ENCODE measurements at regions not wholly inside any gene's neighbourhood (a gene's known extent, or its start where the extent isn't known, plus 50 kb on each side); places are given as distances from the start of the nearest gene placed in this dataset.
"Not testable (repeated sequence)": the region's sequence is repeated elsewhere in the genome, so short reads cannot be mapped to it uniquely, and the experiment has no call there.

- Mint-ChIP-seq H3K27ac (no peak overlapping the region), H3K4me1 (ENCODE audit: low read depth) (no peaks in the 10 kb centered on the region), H3K9me3 (no peaks in the 10 kb centered on the region), H3K36me3 (ENCODE audit: low read depth) (no peaks in the 10 kb centered on the region), H3K4me3 (no peak overlapping the region), H3K27me3 (no peaks in the 10 kb centered on the region)
- no peak for DNase-seq
Observed at GRCh38 chr10:81386817-81387216, 488.2 kb upstream of the NRG3 start.

DNA sequence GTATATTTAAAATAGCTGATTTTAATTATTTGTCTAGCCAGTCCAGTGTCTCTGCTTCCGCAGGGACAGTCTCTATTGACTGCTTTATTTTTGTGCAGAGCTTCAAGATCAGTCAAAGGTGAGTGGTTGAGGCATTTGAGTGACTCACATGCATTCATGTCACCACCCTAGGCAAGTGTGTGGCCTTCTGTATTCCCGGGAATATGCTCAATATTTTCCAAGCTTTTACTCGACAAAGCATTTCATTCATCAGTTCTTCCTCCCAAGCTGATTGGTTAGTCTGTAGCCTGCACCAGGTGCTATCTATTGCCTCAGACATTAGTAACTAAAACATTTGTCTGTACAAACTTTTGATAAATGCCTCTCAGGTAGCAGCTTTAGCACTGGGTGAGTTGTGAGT lies 471.5 kb upstream of the NRG3 start:
- H3K27me3 Mint-ChIP-seq = no peaks in the 10 kb centered on the region
- no peaks in the 10 kb centered on the region for H3K36me3 Mint-ChIP-seq (ENCODE audit: low read depth)
- no peak for DNase-seq
- no peaks in the 10 kb centered on the region for H3K9me3 Mint-ChIP-seq
- no peak overlapping the region for H3K4me3 Mint-ChIP-seq
- no peak overlapping the region for H3K27ac Mint-ChIP-seq
- no peaks in the 10 kb centered on the region for H3K4me1 Mint-ChIP-seq (ENCODE audit: low read depth)

DNA sequence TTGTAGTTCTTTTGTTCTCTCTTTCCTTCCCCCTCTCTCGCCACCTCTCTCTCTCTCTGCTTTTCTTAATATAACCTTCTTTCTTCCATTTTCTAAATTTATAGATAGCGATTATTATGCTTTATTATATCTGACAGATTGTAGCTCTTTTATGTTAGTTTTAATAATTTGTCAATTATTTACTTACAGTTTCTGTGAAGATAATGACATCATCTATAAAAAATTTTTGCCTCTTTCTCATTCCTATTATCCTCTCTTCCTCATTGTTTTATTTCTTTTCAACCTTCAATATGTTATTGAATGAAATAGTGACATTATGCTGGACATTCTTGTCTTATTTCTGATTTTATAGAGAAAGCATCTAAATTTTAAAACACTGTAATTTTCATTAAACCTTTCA lies 469.6 kb upstream of the NRG3 start:
- no peaks in the 10 kb centered on the region for H3K27me3 Mint-ChIP-seq
- no peaks in the 10 kb centered on the region for H3K36me3 Mint-ChIP-seq (ENCODE audit: low read depth)
- no peaks in the 10 kb centered on the region for H3K9me3 Mint-ChIP-seq
- no peaks in the 10 kb centered on the region for H3K4me1 Mint-ChIP-seq (ENCODE audit: low read depth)
- DNase-seq = no peak
- H3K4me3 Mint-ChIP-seq = no peak overlapping the region
- H3K27ac Mint-ChIP-seq = no peak overlapping the region

GRCh38 chr10:81414038-81414437 lies 461.0 kb upstream of the NRG3 start:
- no peak for DNase-seq
- Mint-ChIP-seq H3K27me3 (no peaks in the 10 kb centered on the region), H3K4me3 (no peak overlapping the region), H3K36me3 (ENCODE audit: low read depth) (no peaks in the 10 kb centered on the region), H3K27ac (no peak overlapping the region), H3K9me3 (peaks cover 2% of the 10 kb centered on the region), H3K4me1 (ENCODE audit: low read depth) (no peaks in the 10 kb centered on the region)

DNA sequence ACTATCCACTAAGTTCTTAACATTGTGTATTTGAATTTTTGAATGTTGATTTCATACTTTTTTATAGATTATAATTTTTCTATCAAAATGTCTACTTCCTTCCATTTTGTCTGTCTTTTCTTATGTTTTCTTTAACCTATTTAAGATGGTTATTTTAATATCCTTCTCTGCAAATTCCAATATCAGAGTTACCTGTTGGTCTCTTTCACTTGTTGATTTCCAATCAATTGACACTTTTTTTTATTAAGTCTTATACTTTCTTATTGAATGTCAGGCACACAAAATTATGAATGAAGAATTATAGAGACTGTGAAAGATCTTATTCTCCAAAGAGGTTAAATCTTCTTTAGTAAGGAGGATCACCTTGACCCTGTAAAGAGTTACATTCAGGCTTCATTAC lies 448.3 kb upstream of the NRG3 start:
- DNase-seq = no peak
- H3K36me3 Mint-ChIP-seq (ENCODE audit: low read depth) = no peaks in the 10 kb centered on the region
- H3K9me3 Mint-ChIP-seq = no peaks in the 10 kb centered on the region
- H3K4me1 Mint-ChIP-seq (ENCODE audit: low read depth) = no peaks in the 10 kb centered on the region
- H3K27ac Mint-ChIP-seq = no peak overlapping the region
- no peaks in the 10 kb centered on the region for H3K27me3 Mint-ChIP-seq
- H3K4me3 Mint-ChIP-seq = no peak overlapping the region

- Mint-ChIP-seq H3K36me3 (ENCODE audit: low read depth) (no peaks in the 10 kb centered on the region), H3K9me3 (no peaks in the 10 kb centered on the region), H3K4me1 (ENCODE audit: low read depth) (no peaks in the 10 kb centered on the region), H3K27me3 (no peaks in the 10 kb centered on the region), H3K27ac (no peak overlapping the region), H3K4me3 (no peak overlapping the region)
- no peak for DNase-seq
Observed at GRCh38 chr10:81428456-81429134, 446.4 kb upstream of the NRG3 start.

DNA sequence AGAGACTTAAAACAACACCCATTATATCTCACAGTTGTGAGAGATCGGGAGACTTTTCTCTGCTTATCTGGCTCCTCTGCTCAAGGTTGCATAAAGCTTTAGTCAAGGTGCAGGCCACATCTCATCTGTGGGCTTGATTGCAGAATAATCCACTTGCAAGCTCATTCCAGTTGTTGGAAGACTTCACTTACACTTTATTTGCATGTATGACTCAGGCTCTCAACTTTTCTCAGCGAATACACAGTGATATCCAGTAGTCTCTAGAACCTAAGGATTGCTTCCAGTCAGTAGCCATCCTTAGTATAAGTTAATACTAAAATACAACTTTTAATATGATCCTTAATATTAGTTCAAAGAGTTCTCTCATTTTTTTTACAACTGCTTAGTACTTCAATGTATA lies 435.5 kb upstream of the NRG3 start:
- Mint-ChIP-seq H3K4me3 (no peak overlapping the region), H3K4me1 (ENCODE audit: low read depth) (no peaks in the 10 kb centered on the region), H3K9me3 (peaks cover 2% of the 10 kb centered on the region), H3K36me3 (ENCODE audit: low read depth) (no peaks in the 10 kb centered on the region), H3K27ac (no peak overlapping the region), H3K27me3 (no peaks in the 10 kb centered on the region)
- no peak for DNase-seq

DNA sequence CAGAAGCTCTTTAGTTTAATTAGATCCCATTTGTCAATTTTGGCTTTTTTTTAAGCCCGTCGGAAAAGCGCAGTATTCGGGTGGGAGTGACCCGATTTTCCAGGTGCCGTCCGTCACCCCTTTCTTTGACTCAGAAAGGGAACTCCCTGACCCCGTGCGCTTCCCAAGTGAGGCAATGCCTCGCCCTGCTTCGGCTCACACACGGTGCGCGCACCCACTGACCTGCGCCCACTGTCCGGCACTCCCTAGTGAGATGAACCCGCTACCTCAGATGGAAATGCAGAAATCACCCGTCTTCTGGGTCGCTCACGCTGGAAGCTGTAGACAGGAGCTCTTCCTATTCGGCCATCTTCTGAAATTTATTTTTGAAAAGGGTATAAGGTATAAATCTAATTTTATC lies 433.4 kb upstream of the NRG3 start:
- not testable (repeated sequence) for H3K27ac Mint-ChIP-seq; H3K36me3 Mint-ChIP-seq (ENCODE audit: low read depth); H3K4me1 Mint-ChIP-seq (ENCODE audit: low read depth); H3K27me3 Mint-ChIP-seq; H3K9me3 Mint-ChIP-seq; DNase-seq; H3K4me3 Mint-ChIP-seq

DNA sequence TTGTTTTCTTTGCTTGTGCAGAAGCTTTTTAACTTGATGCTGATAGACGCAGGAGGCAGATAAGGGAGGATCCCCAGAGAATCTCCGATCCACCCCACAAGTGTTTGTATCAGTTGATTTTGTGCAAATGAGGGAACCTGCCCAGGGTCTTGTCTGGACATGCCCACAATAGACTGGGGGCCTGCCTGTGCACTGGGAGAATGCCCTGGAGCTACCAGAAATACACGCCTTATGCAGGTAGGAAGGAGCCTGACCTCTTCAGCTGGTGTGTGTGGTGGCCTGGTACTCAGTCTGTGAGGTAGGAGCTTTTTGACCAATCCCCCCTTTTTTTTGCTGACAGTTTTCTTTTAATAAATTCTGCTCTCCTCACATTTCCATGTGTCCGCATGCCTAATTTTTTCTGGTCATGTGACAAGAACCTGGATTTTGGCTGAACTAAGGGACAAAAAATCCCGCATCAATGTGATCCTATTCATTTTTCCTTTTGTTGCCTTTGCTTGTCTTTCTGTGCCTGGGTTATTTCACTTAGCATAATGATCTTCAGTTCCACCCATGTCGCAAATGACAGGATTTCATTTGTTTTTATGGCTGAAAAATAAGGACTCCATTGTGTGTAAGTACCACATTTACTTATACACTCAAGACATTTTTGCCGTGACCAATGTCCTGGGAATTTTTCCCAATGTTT lies 430.6 kb upstream of the NRG3 start:
- H3K27me3 Mint-ChIP-seq = no peaks in the 10 kb centered on the region
- no peak for DNase-seq
- no peak overlapping the region for H3K27ac Mint-ChIP-seq
- H3K4me3 Mint-ChIP-seq = no peak overlapping the region
- no peaks in the 10 kb centered on the region for H3K36me3 Mint-ChIP-seq (ENCODE audit: low read depth)
- H3K9me3 Mint-ChIP-seq = peaks cover 2% of the 10 kb centered on the region
- H3K4me1 Mint-ChIP-seq (ENCODE audit: low read depth) = no peaks in the 10 kb centered on the region

- H3K36me3 Mint-ChIP-seq (ENCODE audit: low read depth) = no peaks in the 10 kb centered on the region
- H3K27me3 Mint-ChIP-seq = no peaks in the 10 kb centered on the region
- no peak overlapping the region for H3K27ac Mint-ChIP-seq
- no peak overlapping the region for H3K4me3 Mint-ChIP-seq
- no peaks in the 10 kb centered on the region for H3K9me3 Mint-ChIP-seq
- no peaks in the 10 kb centered on the region for H3K4me1 Mint-ChIP-seq (ENCODE audit: low read depth)
- no peak for DNase-seq
Observed at GRCh38 chr10:81450651-81451050, 424.3 kb upstream of the NRG3 start.

DNA sequence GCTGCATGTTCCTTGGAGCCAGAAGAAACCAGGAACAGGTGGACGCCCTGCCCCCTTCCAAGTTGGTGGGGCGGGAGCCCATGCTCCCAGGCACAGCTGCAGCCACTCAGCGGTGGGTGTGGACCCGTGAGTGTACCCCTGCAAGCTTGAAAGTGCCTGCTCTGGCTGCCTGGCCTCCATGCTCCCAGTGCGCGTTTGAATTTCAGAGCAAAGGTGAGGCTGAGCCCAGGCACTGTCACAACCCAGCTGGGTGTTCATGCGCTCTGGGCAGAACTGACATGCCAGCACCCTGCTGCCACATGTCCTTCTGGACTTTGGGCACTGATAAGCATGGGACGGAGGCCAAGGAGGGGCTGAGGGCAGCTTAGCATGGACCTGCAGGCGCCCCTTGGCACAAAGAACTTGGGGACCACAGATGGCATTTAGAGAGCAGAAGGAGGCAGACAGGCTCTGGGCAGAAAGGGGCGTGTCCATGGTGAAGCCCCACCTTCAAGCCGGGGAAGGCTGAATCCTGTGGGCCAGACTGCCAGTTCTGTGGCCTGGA lies 402.0 kb upstream of the NRG3 start:
- Mint-ChIP-seq H3K27ac (no peak overlapping the region), H3K27me3 (no peaks in the 10 kb centered on the region), H3K4me3 (no peak overlapping the region), H3K4me1 (ENCODE audit: low read depth) (no peaks in the 10 kb centered on the region), H3K36me3 (ENCODE audit: low read depth) (no peaks in the 10 kb centered on the region), H3K9me3 (peaks cover 4% of the 10 kb centered on the region)
- no peak for DNase-seq

GRCh38 chr10:81473755-81474154 lies 401.2 kb upstream of the NRG3 start:
- no peaks in the 10 kb centered on the region for H3K27me3 Mint-ChIP-seq
- no peaks in the 10 kb centered on the region for H3K36me3 Mint-ChIP-seq (ENCODE audit: low read depth)
- no peaks in the 10 kb centered on the region for H3K4me1 Mint-ChIP-seq (ENCODE audit: low read depth)
- no peak for DNase-seq
- H3K9me3 Mint-ChIP-seq = no peaks in the 10 kb centered on the region
- H3K4me3 Mint-ChIP-seq = no peak overlapping the region
- H3K27ac Mint-ChIP-seq = no peak overlapping the region

- Mint-ChIP-seq H3K36me3 (ENCODE audit: low read depth) (no peaks in the 10 kb centered on the region), H3K27me3 (no peaks in the 10 kb centered on the region), H3K27ac (no peak overlapping the region), H3K9me3 (no peaks in the 10 kb centered on the region), H3K4me3 (no peak overlapping the region), H3K4me1 (ENCODE audit: low read depth) (no peaks in the 10 kb centered on the region)
- DNase-seq = no peak
Observed at GRCh38 chr10:81479316-81479715, 395.7 kb upstream of the NRG3 start.

- H3K27ac Mint-ChIP-seq = no peak overlapping the region
- H3K9me3 Mint-ChIP-seq = peaks cover 4% of the 10 kb centered on the region
- H3K4me3 Mint-ChIP-seq = no peak overlapping the region
- no peaks in the 10 kb centered on the region for H3K4me1 Mint-ChIP-seq (ENCODE audit: low read depth)
- no peaks in the 10 kb centered on the region for H3K27me3 Mint-ChIP-seq
- no peak for DNase-seq
- H3K36me3 Mint-ChIP-seq (ENCODE audit: low read depth) = no peaks in the 10 kb centered on the region
Observed at GRCh38 chr10:81496626-81497025, 378.4 kb upstream of the NRG3 start.

- Mint-ChIP-seq H3K9me3 (peaks cover 2% of the 10 kb centered on the region), H3K27me3 (no peaks in the 10 kb centered on the region), H3K36me3 (ENCODE audit: low read depth) (no peaks in the 10 kb centered on the region), H3K4me1 (ENCODE audit: low read depth) (no peaks in the 10 kb centered on the region), H3K4me3 (no peak overlapping the region), H3K27ac (no peak overlapping the region)
- DNase-seq = no peak
Observed at GRCh38 chr10:81498011-81498551, 376.9 kb upstream of the NRG3 start.
